Kidney epithelial cell (primary cell): ENCODE measurements at regions not wholly inside any gene's neighbourhood (a gene's known extent, or its start where the extent isn't known, plus 50 kb on each side); places are given as distances from the start of the nearest gene placed in this dataset.

ENCODE experiments used
- DNase-seq: peaks from one replicate; pipeline ENCODE4 v3.0.0-alpha.2; 2010; ENCODE audit warnings: low read depth
- H3K27me3 ChIP-seq: 2 replicates; pipeline ENCODE4 v1.6.0; 2011; ENCODE audit warnings: low read length; ENCODE audit not compliant: control insufficient read depth, insufficient read depth
- H3K36me3 ChIP-seq: 2 replicates; pipeline ENCODE4 v1.5.1; 2011; ENCODE audit warnings: low read length; ENCODE audit not compliant: control insufficient read depth, insufficient read depth
- H3K4me3 ChIP-seq: 2 replicates; pipeline ENCODE4 v1.5.1; 2011; ENCODE audit warnings: low read depth, mild to moderate bottlenecking, control low read depth, low read length
- TF ChIP-seq, protein P1 (sequence below): IDR thresholded peaks from 2 replicates; pipeline ENCODE4 v1.5.1; 2011; ENCODE audit warnings: mild to moderate bottlenecking, moderate library complexity, low read length, control low read depth, inconsistent platforms; ENCODE audit not compliant: insufficient read depth, poor library complexity, severe bottlenecking

DNA sequence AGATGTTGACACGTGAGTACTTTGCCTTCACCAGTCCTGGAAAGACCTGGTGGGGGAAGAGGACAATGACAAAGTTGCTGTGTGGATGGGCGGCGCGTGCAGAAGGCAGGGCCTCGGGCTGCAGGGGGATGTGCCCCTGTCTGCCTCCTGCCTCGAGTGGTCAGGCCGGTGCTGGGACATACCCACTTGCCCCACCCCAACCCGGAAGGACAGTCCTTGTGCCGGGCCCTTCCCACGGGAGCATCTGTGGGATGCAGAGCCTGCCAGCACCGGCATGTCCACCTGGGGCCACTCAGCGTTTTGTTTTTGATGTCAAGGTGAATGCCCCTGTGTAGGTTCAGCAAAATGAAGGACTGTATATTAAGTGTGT lies 60.5 kb upstream of the BHLHE23 start:
- DNase-seq = no peak

GRCh38 chr20:63066506-63067265 lies 59.9 kb upstream of the BHLHE23 start:
- no peak overlapping the region for H3K4me3 ChIP-seq
- DNase-seq = no peak
- TF ChIP-seq, protein P1, sequence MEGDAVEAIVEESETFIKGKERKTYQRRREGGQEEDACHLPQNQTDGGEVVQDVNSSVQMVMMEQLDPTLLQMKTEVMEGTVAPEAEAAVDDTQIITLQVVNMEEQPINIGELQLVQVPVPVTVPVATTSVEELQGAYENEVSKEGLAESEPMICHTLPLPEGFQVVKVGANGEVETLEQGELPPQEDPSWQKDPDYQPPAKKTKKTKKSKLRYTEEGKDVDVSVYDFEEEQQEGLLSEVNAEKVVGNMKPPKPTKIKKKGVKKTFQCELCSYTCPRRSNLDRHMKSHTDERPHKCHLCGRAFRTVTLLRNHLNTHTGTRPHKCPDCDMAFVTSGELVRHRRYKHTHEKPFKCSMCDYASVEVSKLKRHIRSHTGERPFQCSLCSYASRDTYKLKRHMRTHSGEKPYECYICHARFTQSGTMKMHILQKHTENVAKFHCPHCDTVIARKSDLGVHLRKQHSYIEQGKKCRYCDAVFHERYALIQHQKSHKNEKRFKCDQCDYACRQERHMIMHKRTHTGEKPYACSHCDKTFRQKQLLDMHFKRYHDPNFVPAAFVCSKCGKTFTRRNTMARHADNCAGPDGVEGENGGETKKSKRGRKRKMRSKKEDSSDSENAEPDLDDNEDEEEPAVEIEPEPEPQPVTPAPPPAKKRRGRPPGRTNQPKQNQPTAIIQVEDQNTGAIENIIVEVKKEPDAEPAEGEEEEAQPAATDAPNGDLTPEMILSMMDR = no peak
- H3K27me3 ChIP-seq = peaks cover 14% of the 10 kb centered on the region
- no peaks in the 10 kb centered on the region for H3K36me3 ChIP-seq

More for the DNA sequence above, 60.5 kb upstream of the BHLHE23 start:
- Histone ChIP-seq H3K4me3 (no peak overlapping the region), H3K36me3 (no peaks in the 10 kb centered on the region), H3K27me3 (peaks cover 16% of the 10 kb centered on the region)
- TF ChIP-seq, protein P1 = no peak

- TF ChIP-seq, protein P1 = no peak
Measured at GRCh38 chr20:63065911-63066310, 59.1 kb upstream of the BHLHE23 start.

DNA sequence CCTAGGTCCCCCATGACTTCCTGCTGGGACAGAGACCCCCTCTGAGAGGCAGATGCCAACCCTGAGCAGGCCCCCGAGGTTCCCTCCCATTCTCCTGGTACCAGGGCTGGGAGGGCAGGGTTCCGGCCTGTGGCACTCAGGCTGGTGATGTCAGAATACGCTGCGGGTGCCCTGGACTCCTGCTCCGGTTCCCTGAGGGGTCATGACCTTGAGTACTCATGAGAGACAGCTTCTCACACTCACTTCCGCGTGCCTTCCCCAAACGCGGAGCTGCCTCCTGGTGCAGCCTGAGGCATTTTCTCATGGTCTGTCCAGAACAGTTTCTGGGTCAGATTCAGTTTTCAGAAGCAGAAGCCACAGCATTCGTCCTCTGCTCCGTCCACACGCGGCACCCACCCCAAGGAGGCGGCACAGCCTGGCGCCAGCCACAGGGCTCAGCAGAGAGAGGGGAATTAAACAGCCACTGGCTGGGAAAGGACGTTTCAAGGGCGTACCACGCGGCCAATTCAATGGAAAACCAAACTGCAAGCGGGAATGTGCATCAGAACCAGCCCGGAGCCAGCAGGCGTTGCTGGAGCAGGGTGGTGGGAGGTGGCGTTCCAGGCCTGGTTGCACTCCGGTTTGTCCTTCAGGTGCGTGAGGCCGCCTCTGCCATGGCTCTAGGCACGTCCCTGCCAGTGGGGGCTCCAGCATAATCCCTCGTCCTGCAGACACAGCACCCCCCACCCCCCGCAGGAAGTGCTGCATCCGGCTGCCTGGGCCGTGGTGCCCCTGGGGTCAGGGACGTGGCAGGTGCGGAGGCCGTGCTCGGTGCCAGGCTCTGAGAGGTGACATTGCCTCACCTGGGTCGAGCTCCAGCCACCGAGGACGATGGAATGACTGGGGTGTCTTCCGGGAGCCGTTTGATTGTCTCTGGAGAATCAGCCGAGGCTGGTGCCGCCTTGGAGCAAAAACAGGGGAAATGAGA lies 58.3 kb upstream of the BHLHE23 start:
- H3K36me3 ChIP-seq = no peaks in the 10 kb centered on the region
- DNase-seq = no peak
- no peak overlapping the region for H3K4me3 ChIP-seq
- TF ChIP-seq, protein P1 = no peak
- H3K27me3 ChIP-seq = peaks cover 7% of the 10 kb centered on the region

More at GRCh38 chr20:63065911-63066310, 59.1 kb upstream of the BHLHE23 start:
- Histone ChIP-seq H3K36me3 (no peaks in the 10 kb centered on the region), H3K4me3 (no peak overlapping the region), H3K27me3 (peaks cover 7% of the 10 kb centered on the region)
- no peak for DNase-seq

- TF ChIP-seq, protein P1 = no peak
- H3K36me3 ChIP-seq = no peaks in the 10 kb centered on the region
- H3K27me3 ChIP-seq = peaks cover 3% of the 10 kb centered on the region
- H3K4me3 ChIP-seq = no peak overlapping the region
- no peak for DNase-seq
Measured at GRCh38 chr20:63064310-63064709, 57.5 kb upstream of the BHLHE23 start.
